NCI-H345 treated with DMSO at 0.1 percent for 48 hours (cell line): ENCODE measurements at regions not wholly inside any gene's neighbourhood (a gene's known extent, or its start where the extent isn't known, plus 50 kb on each side); places are given as distances from the start of the nearest gene placed in this dataset.

ENCODE experiments used
- DNase-seq: peaks from one replicate; lab custom pipeline; 2025; ENCODE audit not compliant: unreplicated experiment; lab: John Stamatoyannopoulos, UW

- no peak for DNase-seq
Measured at GRCh38 chr13:84417416-84417815, 535.1 kb upstream of the SLITRK1 start.

- DNase-seq, result no peak
Measured at GRCh38 chr13:84413016-84413415, 530.7 kb upstream of the SLITRK1 start.

- DNase-seq, result no peak
Measured at GRCh38 chr13:84405286-84405685, 523.0 kb upstream of the SLITRK1 start.

GRCh38 chr13:84400706-84401105 lies 518.4 kb upstream of the SLITRK1 start:
- DNase-seq, result no peak

- DNase-seq, result no peak
Measured at GRCh38 chr13:84399320-84400085, 517.2 kb upstream of the SLITRK1 start.

- DNase-seq, result no peak
Measured at GRCh38 chr13:84393981-84394625, 511.8 kb upstream of the SLITRK1 start.

GRCh38 chr13:84380866-84381265 lies 498.6 kb upstream of the SLITRK1 start:
- no peak for DNase-seq

DNA sequence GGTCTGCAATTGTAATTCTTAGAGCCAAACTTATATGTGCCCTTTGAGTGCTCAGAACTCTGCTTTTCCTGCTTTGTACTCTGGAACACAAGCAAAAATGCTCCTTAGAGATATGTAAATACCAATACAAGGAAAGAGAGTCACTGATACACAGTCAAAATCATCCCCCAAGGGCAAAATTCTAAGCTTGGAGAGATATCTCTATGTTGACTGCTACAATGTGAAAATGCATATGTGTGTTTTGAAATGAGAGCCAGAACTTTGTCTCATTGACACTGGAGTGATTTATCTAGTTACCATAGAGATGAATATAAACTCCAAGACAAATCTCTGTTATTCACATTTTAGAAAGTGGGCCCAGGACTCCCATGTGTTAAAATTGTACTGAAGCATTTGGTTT lies 494.8 kb upstream of the SLITRK1 start:
- no peak for DNase-seq

- DNase-seq, result no peak
Measured at GRCh38 chr13:84366506-84366905, 484.2 kb upstream of the SLITRK1 start.

- DNase-seq, result no peak
Measured at GRCh38 chr13:84362777-84363176, 480.5 kb upstream of the SLITRK1 start.

DNA sequence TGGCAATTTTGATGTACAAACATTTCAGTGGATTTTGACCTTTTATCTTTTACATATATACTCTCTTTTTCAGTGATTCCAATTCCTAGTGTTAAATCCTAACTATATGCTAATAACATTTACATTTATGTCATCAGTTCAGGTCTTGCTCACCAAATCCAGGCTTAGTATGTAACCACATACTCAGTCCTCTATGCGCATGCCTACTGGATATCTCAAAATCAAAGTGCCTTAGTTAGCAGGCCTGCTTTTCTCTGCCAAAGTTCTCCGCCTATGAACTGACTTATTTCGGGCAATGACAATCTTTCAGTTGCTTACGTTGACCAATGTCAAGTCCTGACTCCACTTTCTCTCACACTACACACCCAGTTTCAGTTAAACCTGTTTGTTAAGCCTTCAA lies 478.5 kb upstream of the SLITRK1 start:
- DNase-seq, result no peak

DNA sequence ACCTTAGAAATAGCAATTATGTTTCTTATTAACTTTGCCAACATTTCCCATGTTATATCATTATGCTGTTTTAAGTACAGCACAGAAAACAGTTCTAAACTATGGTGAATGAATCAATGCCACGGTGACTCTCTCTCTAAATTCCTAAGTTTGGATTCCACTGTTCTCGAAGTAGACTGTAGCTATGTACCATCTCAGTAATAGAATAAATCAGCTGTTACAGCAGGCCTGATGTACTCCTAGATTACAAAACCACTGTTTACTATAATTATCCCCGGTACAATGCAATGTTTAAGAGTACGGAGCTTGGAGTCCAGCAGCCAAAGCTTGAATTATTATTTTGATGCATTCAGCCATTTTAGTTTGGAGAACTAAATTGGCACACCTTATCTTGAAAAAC lies 476.3 kb upstream of the SLITRK1 start:
- DNase-seq, result no peak

DNA sequence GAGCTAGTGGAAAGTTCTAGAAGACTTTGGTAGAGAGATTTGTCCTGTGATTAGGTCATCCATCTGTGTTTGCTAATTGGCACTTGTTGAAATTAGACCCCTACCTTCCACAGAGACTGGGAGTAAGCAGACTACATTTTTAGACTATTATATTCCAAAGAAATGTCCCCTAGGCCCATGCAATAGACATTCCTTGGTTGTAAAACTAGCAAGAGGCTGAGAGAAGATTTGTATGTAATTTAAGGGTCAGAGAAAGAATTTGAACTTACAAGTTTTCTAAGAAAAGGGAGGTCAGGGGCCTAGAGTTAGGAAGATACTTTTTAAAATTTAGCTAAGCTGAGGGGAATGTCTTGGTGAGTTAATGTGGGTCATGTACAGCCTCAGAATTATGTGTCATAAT lies 470.7 kb upstream of the SLITRK1 start:
- no peak for DNase-seq

DNA sequence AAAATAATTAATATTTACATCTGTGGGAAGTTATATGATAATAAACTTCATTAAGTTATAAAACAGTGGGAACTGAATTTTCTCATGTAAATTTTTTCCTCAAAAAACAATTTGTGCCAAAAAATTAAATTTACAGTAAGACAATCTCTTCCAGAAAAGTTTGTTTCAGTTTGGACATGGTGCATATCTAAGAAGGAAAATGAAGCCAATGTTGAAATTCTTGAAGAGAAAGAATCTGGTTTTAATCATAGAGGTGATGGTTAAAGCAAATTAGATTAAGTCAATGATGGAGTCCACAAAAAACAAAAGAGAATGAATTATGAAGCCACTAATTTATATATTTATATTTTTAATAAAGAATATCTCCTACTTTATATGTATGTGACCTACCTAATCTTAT lies 457.2 kb upstream of the SLITRK1 start:
- DNase-seq, result no peak

DNA sequence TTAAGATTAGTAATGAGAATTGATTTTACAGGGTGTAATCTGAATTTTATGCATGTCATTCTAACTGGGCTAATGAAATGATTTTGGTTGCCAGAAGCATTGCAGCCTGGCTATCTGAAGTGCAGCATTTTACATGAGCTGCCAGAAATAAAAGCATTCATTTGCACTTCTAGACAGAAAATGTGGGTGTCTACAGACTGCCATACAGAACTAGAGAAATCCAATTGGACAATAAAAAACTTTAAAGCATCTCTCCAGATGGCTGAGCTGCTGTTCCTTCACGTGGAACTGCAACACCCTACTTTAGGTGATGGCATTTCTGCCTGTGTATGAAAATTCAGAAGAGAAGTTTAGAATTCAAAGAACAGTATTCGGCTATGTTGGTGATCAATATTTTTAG lies 450.1 kb upstream of the SLITRK1 start:
- no peak for DNase-seq

DNA sequence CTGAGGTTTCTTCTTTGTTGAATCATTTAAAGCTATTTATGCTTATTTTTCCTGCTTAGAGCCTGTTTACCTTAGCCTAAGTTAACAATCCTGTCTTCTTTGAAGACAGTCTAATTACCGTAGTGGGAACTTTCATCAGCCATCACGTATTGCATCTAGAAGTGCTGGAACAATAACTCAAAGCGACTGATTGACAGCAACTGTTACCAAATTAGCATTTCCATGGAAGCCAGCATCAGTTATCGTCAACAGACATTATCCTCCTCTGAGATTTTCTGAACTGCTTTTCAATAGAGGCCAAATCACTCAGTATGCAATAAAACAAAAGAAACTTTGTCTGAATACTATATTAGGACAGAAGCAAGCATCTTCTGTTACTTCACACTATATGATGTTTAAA lies 433.3 kb upstream of the SLITRK1 start:
- DNase-seq, result no peak

DNA sequence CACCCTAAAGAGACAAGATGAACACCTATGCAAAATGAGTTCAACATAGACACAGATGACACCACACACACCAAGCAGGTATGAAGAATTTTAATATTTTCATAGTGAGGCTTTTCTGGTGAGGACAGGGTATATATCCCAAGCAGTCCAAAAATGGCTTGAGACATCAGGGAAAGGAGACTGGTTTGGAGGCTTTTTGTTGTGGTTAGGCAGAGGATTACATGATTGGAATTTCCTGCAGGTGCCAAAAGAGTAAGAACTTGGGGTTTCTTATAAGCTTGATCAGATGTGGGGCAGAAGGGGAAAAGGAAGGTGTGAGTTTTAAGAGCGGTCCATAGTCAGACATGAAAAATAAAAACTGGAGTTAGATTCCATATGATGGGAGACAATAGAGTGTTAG lies 420.8 kb upstream of the SLITRK1 start:
- no peak for DNase-seq

GRCh38 chr13:84297251-84297650 lies 415.0 kb upstream of the SLITRK1 start:
- no peak for DNase-seq

DNA sequence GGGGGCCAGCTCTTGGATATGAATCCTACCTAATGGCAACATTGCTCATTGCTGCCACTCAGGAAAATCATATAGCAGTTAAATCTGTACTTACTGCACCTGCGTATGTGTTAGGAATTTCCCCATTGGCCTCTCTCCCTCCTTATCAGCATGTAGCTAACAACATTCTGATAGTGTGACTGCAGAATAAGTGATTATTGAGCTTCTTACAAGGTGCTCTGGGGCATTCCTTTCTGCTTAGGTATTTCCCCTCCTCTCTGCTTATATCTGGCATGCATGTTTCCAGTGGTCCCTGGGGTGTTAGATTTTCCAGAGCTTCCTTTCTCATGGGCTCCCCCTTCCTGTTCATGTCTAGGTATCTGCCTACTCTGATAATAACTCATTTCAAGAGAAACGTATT lies 414.1 kb upstream of the SLITRK1 start:
- DNase-seq, result no peak

- no peak for DNase-seq
Measured at GRCh38 chr13:84294576-84294975, 412.3 kb upstream of the SLITRK1 start.

DNA sequence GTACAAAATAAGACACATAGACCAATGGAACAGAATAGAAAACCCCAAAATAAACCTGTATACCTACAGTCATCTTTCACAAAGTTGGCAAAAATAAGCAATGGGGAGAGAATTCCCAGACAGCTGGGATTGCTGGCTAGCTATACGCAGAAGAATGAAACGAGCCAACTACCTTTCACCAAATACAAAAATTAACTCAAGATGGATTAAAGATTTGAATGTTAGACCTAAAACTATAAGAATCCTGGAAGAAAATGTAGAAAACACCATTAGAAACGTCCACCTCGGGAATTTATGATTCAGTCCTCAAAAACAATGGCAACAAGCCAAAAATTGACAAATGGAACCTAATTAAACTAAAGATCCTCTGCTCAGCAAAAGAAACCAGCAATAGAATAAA lies 408.1 kb upstream of the SLITRK1 start:
- no peak for DNase-seq

DNA sequence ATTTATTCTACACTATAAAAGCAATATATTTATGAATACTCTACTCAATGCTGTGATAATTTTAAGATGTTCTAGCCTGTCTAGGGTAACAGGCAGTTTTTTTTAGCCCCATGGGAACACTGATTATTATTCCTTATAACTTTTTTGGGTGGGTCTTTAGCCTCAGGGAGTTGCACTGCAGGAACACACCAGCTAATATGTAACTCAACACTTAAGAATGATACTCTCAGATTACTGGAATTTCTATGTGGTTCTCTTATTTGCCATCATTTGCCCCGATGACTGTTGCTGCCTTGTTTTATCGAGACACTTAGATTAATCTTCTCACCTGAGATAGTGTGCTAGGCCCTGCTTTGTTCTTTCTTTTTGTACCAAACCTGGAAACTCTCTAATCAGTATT lies 396.9 kb upstream of the SLITRK1 start:
- DNase-seq, result no peak
